ENCODE measurements at regions not wholly inside any gene's neighbourhood (a gene's known extent, or its start where the extent isn't known, plus 50 kb on each side); places are given as distances from the start of the nearest gene placed in this dataset.

GRCh38 chr20:60728705-60729104 is 523.4 kb upstream of the CDH4 start:
- no peak for TF ChIP-seq CTCF (conservative IDR thresholded peaks at IDR 0.05; ENCODE audit: low read depth, low read length)
- no peak overlapping the region for H3K4me3 ChIP-seq (ENCODE audit: low read depth, low read length)
- DNase-seq (ENCODE audit: low read depth) = no peak

- TF ChIP-seq CTCF (conservative IDR thresholded peaks at IDR 0.05; ENCODE audit: low read depth, low read length) = no peak
- no peak overlapping the region for H3K4me3 ChIP-seq (ENCODE audit: low read depth, low read length)
- DNase-seq (ENCODE audit: low read depth) = no peak
Measured at GRCh38 chr20:60729135-60729900, 522.7 kb upstream of the CDH4 start.

GRCh38 chr20:60732322-60732721 is 519.7 kb upstream of the CDH4 start:
- no peak for DNase-seq (ENCODE audit: low read depth)
- no peak overlapping the region for H3K4me3 ChIP-seq (ENCODE audit: low read depth, low read length)
- TF ChIP-seq CTCF (conservative IDR thresholded peaks at IDR 0.05; ENCODE audit: low read depth, low read length) = no peak

GRCh38 chr20:60748086-60748485 is 504.0 kb upstream of the CDH4 start:
- TF ChIP-seq CTCF (conservative IDR thresholded peaks at IDR 0.05; ENCODE audit: low read depth, low read length) = no peak
- no peak overlapping the region for H3K4me3 ChIP-seq (ENCODE audit: low read depth, low read length)
- DNase-seq (ENCODE audit: low read depth) = no peak

DNA sequence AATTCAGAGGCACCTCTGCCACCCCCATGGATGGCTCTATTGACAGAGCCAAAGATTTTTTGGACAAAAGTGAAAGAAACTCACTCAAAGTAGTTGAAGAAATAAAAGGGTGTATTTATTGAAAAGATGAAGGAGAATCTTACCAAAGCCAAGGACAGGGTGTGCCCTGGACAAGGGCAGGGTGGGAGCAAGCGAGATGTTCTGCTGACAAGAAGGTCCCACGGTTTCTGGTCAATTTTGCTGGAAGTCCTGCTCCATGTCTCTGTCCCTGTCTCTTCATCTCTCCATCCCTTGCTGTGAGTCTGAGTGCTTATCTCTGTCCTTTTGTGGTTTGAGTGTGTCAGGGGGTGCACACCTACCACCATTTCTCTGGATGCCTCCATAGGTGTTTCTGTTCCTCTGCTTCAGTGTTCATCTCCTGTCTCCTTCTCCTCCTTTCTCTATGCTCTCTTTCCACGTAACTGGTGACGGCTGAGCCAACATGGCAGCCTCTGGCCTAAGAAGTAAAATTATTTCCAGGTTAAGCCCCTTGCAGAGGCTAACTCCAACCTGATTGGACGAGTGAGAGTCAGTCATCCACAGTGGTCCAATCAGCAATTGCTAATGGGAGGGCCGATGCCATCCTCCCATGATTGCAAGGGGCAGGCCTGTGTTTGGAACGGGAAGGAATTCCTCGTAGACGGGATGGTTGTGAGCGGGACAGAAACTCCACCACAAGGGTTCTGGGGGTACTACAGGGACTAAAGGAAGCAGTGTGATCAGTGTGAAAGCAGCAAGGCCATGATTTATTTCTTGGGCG is 502.1 kb upstream of the CDH4 start:
- TF ChIP-seq CTCF (conservative IDR thresholded peaks at IDR 0.05; ENCODE audit: low read depth, low read length) = no peak
- no peak overlapping the region for H3K4me3 ChIP-seq (ENCODE audit: low read depth, low read length)

DNA sequence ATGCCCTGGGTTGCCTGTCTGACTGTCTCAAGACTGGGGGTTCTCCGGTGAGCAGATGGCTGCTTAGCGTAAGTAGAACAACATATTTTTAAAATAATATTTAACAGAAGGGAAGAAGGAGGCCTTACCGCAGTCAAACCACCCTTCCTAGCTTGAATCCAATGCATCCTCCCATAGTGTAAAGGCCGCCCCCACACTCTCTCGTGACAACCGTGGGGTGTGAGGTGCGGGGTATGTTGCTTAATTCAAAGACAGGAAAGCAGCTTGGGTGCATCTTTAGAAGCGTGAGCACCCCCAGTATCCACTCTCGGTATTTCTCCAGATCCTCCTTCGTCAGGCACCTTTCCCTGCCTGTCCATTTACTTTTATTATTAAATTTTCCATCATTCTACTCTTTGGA is 501.2 kb upstream of the CDH4 start:
- no peak overlapping the region for H3K4me3 ChIP-seq (ENCODE audit: low read depth, low read length)
- DNase-seq (ENCODE audit: low read depth) = no peak
- no peak for TF ChIP-seq CTCF (conservative IDR thresholded peaks at IDR 0.05; ENCODE audit: low read depth, low read length)

More for the DNA sequence above, 502.1 kb upstream of the CDH4 start:
- DNase-seq (ENCODE audit: low read depth) = no peak

Data from choroid plexus epithelial cell (primary cell).